ENCODE measurements at regions not wholly inside any gene's neighbourhood (a gene's known extent, or its start where the extent isn't known, plus 50 kb on each side); places are given as distances from the start of the nearest gene placed in this dataset.

DNA sequence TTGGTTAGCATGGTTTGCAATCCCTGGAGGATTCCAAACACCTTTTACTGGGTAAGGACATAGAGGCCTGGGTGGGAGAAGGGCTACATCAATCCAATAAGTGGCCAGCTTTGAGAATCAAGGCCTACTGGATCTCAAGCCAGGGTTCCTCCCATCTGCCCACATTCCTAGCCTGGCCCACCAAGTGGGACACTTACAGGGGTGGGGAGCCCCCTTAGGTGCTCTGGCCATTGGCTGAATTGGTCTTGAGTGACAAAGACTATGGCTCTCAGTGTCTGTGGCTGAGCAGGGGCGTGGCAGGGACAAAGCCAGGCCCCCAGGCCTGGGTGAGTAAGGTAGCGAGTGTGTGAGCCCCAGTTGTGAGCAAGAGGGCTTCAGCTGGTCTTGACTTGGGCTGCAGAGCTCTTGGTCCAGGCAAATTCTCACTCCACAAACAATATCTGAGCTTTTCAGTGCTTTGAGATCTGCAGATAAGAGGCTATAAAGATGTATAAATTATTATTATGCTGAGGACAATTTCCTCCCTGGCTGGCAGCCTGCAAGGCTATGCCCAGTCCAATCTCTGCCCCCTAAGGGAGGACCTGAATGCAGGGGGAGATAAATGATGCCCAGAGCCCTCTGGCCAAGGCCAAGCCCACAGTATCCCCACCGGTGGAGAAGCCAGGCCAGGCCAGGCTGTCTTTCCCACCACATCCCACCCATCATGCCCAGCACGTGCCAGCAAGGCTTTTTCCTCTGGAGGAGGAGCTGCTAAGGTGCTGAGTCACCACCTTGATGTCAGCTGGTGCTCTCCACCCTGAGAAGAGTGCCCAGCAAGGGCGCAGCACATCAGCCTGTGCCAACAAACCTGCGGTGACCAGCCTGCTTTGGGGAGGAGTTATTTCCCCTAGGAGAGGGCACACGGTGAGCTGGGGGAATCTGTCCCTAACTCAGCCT lies 80.7 kb upstream of the DUSP5 start:
- no peak for DNase-seq

DNA sequence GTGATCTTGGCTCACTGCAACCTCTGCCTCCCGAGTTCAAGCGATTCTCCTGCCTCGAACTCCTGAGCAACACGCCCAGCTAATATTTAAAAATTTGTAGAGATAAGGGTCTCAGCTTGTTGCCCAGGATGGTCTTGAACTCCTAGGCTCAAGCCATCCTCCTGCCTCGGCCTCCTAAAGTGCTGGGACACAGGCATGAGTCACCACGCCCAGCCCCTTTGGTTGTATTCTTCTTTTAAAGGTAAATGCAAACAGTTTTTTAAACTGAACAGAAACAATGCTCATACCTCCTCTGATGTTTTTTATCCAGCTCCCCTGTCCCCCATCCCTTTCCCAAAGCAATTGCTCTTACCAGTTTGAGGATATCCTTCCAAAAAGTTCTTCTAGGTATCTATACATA lies 79.5 kb upstream of the DUSP5 start:
- DNase-seq: no peak

DNA sequence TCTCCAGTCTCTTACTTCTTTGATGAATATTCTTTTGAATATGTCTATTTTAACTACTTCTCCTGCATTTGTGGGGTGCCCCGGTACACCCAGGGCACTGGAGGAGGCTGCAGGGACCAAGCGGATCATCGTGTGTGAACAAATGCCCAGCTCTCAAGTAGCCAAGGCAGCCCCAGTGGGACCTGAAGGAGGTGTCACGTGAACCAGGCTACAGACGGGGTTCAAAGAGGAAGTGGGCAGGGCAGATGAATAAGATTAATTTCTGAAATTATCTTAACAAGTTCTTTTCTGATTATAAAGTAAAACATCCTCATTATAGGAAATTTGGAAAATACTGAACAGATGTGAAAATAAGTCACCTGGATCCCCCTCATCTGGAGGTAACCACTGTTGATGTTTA lies 78.4 kb upstream of the DUSP5 start:
- no peak for DNase-seq

DNA sequence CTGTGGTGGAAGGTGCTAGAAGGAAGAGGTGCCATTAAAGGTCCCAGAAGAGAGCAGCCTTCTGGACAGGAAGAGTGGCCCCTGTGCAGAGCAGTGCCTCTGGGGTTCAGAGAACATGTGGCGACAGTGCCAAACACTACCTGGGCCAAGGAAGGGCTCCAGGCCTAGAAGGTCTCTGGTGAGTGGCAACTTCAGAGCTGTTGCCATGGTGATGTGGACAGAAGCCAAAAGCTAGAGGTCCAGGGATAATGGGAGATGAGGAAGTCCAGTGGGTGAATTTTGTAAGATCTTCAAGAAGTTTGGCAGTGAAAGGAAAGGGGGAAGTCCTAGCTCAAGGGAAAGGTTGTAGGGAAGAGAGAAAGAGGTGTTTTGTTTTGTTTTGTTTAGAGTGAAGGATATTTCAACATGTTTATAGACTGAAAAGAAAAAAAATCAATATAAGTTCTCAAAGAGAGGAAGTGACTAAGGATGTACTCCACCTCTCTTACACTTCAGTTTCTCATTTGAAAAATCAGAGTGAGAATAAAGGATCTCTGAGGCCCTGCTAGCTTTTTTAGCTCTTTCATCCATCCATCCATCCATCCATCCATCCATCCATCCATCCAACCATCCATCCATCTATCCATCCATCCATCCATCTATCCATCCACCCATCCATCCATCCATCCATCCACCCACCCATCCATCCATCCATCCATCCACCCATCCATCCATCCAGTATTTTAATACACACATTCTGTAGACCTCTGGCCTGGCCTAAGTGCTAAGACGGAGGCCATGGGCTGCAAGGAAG lies 77.1 kb upstream of the DUSP5 start:
- no peak for DNase-seq

DNA sequence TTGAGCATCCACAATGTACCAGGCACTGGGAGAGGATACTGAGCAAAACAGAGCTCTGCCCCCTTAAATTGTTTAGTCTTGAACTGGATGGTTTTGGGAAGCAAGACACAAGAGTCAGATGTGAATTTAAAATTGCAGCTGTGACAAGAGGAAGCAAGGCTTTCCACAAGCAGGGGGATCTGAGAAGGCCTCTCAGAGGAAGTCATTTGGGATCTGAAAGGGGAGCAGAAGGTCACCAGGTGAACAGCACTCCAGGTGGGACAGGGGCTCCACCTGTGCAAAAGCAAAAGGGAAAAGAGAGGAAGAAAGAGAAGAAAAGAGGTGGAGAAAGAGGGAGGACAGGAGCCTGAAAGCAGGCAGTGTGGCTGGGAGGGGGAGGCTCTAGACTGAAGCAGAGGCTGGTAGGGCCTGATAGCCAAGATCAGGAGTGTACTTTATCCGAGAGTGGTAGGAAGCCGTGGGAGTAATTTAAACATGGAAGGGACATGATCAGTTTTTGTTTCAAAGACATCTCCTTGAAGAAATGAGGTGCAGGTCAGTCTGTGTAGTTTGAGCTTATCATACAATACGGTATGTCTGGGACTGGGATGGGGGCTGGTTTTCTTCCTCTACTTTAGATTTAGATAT lies 76.1 kb upstream of the DUSP5 start:
- no peak for DNase-seq

DNA sequence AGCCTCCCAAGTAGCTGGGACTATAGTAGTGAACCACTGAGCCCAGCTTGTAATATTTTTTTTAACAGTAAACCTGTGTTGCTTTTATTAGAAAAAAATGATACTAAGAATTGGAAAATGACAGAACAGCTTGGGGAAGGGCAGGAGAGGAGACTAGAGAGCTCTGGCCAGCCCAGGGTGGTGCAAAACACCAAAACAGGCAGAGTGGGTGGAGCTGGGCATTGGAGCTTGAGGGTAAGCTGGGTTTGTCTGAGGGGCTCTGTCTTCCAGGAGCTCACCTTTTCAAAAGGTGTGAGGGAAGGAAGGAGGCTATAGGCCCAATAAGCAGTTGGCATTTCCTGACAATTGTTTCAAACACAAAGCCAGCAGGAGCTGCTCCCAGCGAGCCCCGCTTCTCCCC lies 75.2 kb upstream of the DUSP5 start:
- DNase-seq: no peak

DNA sequence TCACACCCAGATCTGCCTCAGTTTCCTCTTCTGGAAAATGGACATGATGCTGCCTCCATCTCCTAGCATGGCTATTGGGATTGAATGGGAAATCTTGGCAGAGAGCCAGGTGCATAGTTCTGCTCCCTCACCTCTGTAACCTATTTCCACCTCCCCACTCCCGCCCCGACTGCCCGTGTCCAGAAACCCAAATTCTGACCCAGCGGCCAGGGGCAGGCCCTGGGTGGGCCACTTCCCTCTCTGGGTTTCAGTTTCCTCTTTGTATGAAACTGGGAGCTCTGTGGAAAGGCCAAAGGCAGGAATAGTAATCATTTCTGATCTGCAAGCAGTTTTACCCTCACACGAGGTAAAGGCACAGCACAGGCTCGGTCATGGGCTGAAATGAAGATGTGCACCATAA lies 74.1 kb upstream of the DUSP5 start:
- no peak for DNase-seq

DNA sequence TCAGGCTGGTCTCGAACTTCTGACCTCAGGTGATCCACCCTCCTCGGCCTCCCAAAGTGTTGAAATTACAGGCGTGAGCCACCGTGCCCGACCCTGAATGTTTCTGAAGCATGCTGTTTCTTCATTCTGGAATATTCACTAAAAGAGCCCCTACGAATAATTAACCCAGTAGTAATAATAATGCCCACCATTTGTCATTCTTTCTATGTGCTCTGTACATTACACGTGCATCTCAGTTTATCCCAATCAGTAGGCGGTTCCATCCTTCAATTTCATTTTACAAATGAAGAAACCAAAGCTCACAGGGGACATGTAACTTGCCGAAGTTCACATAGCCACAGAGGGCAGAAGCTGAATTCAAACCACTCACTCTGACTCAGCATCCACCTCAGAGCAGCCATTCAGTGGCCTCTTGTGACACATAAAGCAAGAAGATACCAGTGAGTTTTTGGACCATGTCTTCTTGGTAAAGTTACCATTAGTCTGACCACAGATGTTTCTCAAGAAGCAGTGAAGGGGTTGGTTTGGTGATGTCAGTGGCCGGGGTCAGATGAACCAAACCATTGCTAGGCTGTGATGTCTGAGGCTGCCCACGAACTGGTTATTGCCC lies 71.9 kb upstream of the DUSP5 start:
- DNase-seq: no peak

DNA sequence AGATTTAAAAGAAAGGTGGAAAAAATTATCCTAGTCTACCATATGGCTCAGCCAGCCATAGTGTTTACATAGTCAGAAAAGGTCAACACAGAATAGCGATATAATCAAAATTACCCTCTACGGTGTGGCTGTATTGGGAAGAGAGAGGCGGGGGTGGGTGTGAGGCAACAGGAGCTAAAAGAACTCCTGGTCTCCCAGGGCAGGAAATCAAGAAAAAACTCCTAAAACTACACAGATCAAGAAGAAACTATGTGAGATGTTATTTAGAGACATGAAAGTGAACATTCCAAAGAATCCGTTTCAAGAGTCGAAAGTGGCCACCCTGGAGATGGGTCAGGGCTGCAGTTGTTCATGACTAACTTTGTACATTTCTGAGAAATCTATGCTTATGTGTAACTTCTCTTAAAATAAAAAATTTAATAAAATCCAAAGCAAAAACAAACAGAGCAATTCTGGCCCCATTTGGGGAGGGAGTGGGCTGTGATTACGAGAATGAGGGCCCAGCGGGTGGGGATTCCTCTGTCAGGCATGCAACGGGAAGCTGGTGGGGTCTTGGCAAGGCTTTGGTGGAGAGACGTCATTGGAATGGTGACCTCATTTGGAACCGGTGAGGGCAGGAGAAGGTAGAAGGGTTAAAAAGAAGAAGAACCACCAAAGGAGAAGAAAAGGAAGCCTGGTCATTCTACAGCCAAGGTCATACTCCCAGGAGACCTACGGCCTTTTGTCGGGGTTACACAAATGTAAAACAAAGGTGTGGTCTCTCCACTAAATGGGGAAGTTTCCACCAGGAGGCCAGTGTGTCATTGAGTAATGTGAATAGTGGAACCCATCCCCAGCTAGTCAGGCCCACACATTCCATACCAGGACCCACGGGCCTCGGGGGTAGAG lies 71.2 kb upstream of the DUSP5 start:
- no peak for DNase-seq

DNA sequence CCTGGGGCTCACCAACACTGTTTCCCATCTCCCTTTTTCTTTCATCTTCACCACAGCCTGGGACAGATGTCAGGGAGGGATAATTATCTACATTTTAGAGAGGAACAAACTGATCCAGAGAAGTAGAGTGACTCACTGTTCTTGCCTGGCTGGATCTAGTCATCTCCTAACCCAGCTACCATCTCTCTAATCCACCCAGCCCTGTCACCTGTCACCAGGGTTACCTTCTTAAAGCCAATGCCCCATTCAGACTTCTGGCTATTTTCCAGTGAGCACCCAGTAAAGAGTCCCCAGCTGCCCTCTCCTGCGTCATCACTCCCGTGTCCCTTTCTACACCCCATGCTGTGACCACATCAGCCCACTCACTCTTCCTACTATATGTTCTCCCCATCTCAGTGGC lies 68.4 kb upstream of the DUSP5 start:
- DNase-seq: no peak

DNA sequence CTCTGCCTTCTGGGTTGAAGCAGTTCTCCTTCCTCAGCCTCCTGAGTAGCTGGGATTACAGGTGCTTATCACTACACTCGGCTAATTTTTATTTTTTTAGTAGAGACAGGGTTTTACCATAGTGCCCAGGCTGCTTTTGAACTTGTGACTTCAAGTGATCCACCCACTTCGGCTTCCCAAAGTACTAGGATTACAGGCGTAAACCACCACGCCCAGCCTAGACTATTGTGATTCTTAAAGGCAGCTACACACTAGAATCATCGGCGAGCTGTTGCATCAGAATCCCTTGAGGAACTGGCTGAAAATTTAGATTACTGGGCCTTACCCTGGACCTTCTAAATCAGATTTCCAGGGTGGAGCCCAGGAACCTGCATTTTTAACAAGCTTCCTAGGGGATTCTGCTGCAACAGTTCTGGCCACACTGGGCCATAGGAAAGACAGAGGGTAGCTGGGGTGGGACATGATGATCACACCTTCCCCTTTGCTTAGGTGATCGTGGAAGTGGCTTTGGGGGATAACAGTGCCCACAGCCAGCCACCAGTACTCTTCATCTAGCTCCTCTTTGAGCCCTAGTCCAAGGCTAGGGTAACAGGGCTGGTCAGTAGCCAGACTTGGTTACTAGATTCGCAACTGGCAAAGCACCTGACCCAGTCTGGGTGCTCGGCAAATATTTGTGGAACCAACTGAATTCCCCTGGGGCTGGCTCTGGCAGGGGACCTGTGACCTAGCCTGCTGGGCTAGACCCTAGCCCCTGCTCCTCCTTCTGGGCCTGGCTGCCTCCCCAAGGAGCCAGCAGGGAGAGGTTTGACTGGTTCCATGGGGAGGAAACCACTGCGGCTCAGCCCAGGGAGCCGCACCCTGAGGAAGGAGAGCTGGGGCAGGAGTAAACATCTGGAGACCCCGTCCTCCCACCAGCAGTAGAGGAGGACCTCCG lies 67.1 kb upstream of the DUSP5 start:
- DNase-seq: no peak

DNA sequence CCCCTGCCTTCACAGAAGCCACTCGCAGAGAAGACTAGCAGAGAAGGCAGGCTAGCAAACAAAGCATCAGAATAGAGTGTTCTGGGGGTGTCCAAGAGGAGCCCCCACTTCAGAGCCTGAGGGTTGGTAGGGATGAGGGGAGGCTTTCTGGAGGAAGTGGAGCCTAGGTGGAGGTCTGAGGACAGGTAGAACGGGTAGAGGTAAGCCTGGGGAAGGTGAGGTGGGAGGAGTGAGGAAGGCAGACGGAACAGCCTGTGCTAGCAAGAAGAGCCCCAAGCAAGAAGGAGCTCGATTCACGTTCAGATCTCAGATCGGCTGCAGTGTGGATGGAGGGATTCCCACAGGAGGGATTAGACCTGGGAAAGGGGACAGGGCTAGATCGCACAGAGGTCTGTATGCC lies 66.0 kb upstream of the DUSP5 start:
- DNase-seq: no peak

DNA sequence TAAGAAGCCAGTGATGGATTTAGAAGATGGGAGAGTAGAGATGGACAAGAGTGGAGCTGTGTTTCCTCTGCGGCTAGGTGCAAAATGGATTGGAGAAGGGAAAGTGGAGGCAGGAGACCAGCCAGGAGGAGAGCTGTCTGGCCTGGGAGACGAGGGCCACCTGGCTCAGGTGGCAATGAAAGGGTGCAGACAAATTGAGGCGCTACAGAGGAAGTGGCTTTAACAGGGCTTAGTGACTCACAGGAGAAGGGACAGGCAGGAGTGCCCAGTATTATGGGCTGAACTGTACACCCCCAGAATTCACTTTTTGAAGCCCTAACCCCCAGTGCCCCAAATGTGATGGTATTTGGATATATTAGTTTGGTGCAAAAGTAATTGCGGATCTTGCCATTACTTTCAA lies 65.6 kb upstream of the DUSP5 start:
- DNase-seq: no peak

DNA sequence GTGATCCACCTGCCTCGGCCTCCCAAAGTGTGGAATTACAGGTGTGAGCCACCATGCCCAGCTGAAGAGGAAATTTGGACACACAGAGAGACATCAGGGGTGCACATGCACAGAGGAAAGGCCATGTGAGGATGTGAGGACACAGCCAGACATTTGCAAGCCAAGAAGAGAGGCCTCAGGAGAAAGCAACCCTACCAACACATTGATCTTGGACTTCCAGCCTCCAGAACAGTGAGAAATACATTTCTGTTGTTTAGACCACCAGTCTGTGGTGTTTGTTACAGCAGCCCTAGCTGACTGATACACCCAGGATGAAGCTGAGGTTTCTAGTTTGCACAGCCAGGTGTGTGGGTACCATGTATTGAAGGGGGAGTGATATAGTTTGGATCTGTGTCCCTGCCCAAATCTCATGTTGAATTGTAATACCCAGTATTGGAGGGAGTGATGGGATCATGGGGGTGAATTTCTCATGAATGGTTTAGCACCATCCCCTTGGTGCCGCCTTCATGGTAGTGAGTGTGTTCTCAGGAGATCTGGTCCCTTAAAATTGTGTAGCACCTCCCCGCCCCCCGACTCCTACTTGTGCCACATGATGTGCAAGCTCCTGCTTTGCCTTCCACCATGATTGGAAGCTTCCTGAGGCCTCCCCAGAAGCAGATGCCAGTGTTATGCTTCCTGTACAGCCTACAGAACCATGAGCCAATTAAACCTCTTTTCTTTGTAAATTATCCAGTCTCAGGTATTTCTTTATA lies 64.7 kb upstream of the DUSP5 start:
- DNase-seq: no peak

DNA sequence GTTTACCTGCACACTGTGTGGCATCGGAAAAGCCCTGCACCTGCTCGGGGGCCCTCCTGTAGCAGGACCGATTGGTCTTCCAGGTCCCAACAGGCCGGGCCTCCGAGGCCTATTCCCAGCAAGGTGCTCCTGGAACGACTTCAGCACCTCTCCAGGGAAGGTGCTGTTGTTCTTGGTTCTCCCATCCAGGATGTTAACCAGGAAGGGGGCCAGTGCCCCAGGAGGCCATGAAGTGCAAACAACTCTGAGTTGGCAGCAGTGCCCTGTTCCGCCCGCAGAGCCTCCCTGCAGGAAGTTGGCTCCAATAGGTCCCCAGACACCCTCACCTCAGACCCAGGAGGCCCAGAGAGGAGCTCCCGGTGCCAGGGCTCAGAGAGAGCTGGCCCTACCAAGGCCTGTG lies 64.0 kb upstream of the DUSP5 start:
- no peak for DNase-seq

DNA sequence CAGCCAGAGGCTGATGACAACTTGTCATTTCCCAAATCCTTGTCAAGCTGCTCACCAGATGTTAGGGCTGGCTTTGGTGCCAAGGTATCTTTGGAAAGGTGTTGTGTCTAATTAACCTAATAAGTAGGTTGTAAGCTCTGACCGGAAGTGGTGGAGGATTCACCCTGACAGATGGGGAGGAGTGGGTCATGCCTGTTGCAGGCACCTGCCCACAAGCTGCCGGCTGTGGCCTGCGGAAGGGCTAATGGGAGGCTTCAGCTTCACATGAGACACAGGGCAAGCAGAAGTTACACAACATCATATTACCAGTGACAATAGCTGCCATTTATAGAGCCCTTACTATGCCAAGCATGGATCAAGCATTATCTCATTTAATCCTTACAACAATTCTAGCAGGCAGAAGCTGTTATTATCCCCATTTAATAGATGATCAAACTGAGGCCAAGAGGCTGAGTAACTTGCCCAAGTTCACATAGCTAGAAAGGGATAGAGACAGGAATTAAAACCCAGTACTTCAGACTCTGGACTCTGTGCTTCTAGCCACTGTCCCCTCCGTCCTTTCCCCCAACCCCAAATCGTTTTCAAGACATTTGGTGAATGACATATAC lies 63.1 kb upstream of the DUSP5 start:
- no peak for DNase-seq

DNA sequence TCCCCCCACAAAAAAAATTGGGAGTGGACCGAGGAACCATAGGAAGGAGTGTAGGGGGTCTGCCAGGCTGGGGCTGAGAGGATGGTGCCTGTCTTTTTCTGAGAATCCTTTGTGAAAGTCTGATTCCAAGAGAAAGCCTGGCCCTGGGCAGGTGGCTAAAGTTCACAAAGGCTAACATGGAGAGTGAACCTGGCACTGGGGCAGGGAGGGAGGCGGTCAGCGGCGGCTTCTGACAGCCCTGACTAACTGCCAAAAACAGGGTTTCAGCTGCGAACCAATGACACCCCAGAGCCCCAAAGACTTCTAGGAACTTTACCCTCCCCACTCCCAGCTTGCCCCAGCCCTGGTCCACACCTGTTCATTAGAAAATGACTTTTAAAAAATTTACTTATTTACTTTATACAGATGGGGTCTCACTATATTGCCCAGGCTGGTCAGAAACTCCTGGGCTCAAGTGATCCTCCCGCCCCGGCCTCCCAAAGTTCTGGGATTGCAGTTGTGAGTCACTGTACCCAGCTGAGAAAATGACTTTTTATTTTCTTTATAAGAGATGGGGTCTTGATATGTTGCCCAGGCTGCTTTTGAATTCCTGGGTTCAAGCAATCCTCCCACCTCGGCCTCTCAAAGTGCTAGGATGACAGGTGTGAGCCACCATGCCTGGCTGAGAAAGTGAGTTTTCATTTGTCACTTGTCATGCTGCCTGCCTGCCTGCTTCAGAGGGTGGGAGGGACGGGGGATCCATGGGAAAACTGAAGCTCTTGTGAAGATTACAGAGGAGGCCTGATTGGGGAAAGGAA lies 61.0 kb upstream of the DUSP5 start:
- DNase-seq: no peak

DNA sequence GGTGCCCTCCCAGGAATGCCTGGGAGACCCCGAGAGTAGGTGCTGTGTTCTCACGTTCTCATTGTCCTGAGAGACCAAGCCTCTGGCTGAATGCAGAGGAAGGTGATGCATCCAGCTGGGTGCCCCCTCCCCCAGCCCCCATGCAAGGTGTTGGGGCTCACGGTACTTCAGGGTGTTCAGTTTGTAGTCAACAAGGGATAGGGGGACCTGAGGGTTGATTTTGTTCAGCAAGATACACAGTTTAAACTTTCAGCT lies 60.4 kb upstream of the DUSP5 start:
- DNase-seq: no peak

DNA sequence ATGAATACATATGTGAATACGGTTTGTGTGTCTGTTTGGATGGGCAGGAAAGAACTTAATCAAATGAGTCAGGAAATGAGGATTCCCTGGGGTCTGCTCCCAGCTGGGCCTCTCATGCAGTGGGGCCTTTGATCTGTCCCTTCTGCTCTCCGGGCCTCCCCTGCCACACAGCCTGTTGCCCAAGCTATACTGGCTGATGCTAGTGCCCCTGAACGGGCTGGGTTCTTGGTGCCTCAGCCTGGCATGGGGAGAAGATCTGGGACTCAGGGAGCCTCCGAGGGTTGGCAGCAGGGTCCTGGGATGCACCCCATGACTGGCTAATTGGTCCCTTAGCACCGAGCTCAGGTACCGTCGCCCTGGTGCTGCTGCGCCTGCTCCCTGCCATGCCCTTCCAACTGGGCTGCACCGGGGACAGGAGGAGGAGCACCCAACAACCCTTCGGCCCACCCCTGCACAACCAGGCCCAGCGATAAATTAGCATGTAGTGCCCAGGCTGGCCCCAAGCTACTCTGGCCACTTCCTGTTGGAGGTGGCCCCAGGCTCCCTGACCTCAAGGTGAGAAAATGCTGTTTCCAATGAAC lies 59.9 kb upstream of the DUSP5 start:
- no peak for DNase-seq
